ENCODE measurements at regions not wholly inside any gene's neighbourhood (a gene's known extent, or its start where the extent isn't known, plus 50 kb on each side); places are given as distances from the start of the nearest gene placed in this dataset.

GRCh38 chr17:64736804-64737492 is 74.8 kb upstream of the SMURF2 start:
- Histone ChIP-seq H4K20me1 (ENCODE audit: insufficient read depth, low read length) (no peaks in the 10 kb centered on the region), H3K9me3 (ENCODE audit: low read length) (no peaks in the 10 kb centered on the region), H3K36me3 (replicated peaks in 1 of 2; ENCODE audit: control insufficient read depth in 1 of 2, insufficient read depth in 2 of 2, low read length in 2 of 2) (no peaks in the 10 kb centered on the region), H3K4me3 (replicated peaks in 1 of 3; ENCODE audit: insufficient read depth in 1 of 3, low read depth in 2 of 3, low read length in 3 of 3) (no peak overlapping the region), H3K79me2 (ENCODE audit: insufficient read depth, low read length) (no peaks in the 10 kb centered on the region), H2AFZ (ENCODE audit: low read length) (no peak overlapping the region), H3K27ac (ENCODE audit: extremely low read length, insufficient read depth, low read length) (no peak overlapping the region), H3K4me1 (ENCODE audit: insufficient read depth, low read length) (peaks cover 45% of the 10 kb centered on the region), H3K4me2 (ENCODE audit: low read depth, low read length) (no peak overlapping the region), H3K9ac (ENCODE audit: insufficient read depth, low read depth, low read length) (no peak overlapping the region), H3K27me3 (ENCODE audit: control insufficient read depth in 1 of 2, insufficient read depth in 2 of 2, low read length in 2 of 2) (no peaks in the 10 kb centered on the region)
- peak; percentile 57 for ATAC-seq
- intact Hi-C loops (cut with micrococcal nuclease; ENCODE audit: unreplicated experiment) (loop anchor here (2.0 to 10.0 kb wide), 3 partner anchors 75 to 316 kb away; partner anchors contain the start of gene SMURF2), in situ Hi-C loops (cut with HindIII; ENCODE audit: extremely low pct_ligation_motif_present, low pct_unique_long_range_greater_than_20kb) (no loop called here)
- WGBS (ENCODE audit: low lambda C conversion rate) = 46% methylated on average over 8 of the region's 8 CpGs
- ChIA-PET POLR2A (interaction anchor here (0.8 to 1.0 kb wide), 2 partner anchors 28 to 75 kb away, joined by 3 read pairs; no protein-coding TSS in a partner anchor), CTCF (ENCODE audit: low intra/inter-chr PET ratio, low total read pairs) (no interaction called here)
- peak; percentile 74 for FAIRE-seq
- no TSS peak for BruUV-seq (replicated peaks)
- DNase-seq (ENCODE audit: low spot score) = peak; percentile 51
- TF ChIP-seq SKI (IDR thresholded peaks at IDR 0.05; ENCODE audit: partially characterized antibody) (peak; percentile 19), ZNF546 (CRISPR knock-in tag; conservative IDR thresholded peaks at IDR 0.05) (no peak), NR1H2 (CRISPR knock-in tag; IDR thresholded peaks at IDR 0.05; ENCODE audit: borderline replicate concordance, low read depth) (no peak), PCBP2 (optimal IDR thresholded peaks at IDR 0.05; ENCODE audit: low read depth, low read length, poor library complexity, severe bottlenecking) (no peak), POLR2AphosphoS2 (IDR thresholded peaks at IDR 0.05; ENCODE audit: low read depth, low read length) (no peak), ZNF446 (CRISPR knock-in tag; IDR thresholded peaks at IDR 0.05) (no peak), MYNN (CRISPR knock-in tag; IDR thresholded peaks at IDR 0.05; ENCODE audit: low read depth) (no peak), FOXA3 (CRISPR knock-in tag; IDR thresholded peaks at IDR 0.05) (0 out of 2 replicates have a peak, but pooled peaks have one; percentile 11), ARID3A (IDR thresholded peaks at IDR 0.05; ENCODE audit: low read depth, low read length) (peak; percentile 91), ZNF572 (CRISPR knock-in tag; IDR thresholded peaks at IDR 0.05) (no peak), BCL6 (CRISPR knock-in tag; IDR thresholded peaks at IDR 0.05) (no peak)
- TF ChIP-seq, protein P1, sequence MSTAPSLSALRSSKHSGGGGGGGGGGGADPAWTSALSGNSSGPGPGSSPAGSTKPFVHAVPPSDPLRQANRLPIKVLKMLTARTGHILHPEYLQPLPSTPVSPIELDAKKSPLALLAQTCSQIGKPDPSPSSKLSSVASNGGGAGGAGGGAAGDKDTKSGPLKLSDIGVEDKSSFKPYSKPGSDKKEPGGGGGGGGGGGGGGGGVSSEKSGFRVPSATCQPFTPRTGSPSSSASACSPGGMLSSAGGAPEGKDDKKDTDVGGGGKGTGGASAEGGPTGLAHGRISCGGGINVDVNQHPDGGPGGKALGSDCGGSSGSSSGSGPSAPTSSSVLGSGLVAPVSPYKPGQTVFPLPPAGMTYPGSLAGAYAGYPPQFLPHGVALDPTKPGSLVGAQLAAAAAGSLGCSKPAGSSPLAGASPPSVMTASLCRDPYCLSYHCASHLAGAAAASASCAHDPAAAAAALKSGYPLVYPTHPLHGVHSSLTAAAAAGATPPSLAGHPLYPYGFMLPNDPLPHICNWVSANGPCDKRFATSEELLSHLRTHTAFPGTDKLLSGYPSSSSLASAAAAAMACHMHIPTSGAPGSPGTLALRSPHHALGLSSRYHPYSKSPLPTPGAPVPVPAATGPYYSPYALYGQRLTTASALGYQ (CRISPR knock-in tag; IDR thresholded peaks at IDR 0.05) = no peak
- TF ChIP-seq, protein P2, sequence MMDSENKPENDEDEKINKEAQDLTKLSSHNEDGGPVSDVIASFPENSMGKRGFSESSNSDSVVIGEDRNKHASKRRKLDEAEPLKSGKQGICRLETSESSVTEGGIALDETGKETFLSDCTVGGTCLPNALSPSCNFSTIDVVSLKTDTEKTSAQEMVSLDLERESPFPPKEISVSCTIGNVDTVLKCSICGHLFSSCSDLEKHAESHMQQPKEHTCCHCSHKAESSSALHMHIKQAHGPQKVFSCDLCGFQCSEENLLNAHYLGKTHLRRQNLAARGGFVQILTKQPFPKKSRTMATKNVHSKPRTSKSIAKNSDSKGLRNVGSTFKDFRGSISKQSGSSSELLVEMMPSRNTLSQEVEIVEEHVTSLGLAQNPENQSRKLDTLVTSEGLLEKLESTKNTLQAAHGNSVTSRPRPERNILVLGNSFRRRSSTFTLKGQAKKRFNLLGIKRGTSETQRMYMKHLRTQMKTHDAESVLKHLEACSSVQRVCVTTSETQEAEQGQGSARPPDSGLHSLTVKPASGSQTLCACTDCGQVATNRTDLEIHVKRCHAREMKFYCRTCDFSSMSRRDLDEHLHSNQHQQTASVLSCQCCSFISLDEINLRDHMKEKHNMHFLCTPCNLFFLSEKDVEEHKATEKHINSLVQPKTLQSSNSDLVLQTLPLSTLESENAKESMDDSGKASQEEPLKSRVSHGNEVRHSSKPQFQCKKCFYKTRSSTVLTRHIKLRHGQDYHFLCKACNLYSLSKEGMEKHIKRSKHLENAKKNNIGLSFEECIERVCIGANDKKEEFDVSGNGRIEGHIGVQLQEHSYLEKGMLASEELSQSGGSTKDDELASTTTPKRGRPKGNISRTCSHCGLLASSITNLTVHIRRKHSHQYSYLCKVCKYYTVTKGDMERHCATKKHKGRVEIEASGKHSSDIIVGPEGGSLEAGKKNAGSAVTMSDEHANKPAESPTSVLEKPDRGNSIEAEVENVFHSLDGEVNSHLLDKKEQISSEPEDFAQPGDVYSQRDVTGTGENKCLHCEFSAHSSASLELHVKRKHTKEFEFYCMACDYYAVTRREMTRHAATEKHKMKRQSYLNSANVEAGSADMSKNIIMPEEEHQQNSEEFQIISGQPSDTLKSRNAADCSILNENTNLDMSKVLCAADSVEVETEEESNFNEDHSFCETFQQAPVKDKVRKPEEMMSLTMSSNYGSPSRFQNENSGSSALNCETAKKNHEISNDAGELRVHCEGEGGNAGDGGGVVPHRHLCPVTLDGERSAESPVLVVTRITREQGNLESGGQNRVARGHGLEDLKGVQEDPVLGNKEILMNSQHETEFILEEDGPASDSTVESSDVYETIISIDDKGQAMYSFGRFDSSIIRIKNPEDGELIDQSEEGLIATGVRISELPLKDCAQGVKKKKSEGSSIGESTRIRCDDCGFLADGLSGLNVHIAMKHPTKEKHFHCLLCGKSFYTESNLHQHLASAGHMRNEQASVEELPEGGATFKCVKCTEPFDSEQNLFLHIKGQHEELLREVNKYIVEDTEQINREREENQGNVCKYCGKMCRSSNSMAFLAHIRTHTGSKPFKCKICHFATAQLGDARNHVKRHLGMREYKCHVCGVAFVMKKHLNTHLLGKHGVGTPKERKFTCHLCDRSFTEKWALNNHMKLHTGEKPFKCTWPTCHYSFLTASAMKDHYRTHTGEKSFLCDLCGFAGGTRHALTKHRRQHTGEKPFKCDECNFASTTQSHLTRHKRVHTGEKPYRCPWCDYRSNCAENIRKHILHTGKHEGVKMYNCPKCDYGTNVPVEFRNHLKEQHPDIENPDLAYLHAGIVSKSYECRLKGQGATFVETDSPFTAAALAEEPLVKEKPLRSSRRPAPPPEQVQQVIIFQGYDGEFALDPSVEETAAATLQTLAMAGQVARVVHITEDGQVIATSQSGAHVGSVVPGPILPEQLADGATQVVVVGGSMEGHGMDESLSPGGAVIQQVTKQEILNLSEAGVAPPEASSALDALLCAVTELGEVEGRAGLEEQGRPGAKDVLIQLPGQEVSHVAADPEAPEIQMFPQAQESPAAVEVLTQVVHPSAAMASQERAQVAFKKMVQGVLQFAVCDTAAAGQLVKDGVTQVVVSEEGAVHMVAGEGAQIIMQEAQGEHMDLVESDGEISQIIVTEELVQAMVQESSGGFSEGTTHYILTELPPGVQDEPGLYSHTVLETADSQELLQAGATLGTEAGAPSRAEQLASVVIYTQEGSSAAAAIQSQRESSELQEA (CRISPR knock-in tag; IDR thresholded peaks at IDR 0.05; ENCODE audit: not compliant biosample characterization) = no peak

Measured in HepG2 (cell line).